GM21360 (cell line): ENCODE measurements at regions not wholly inside any gene's neighbourhood (a gene's known extent, or its start where the extent isn't known, plus 50 kb on each side); places are given as distances from the start of the nearest gene placed in this dataset.

Source experiments
- ATAC-seq: cut with Tn5 transposase; IDR thresholded peaks from one replicate; pipeline ENCODE4 v1.9.1; 2021; ENCODE audit warnings: mild to moderate bottlenecking, moderate library complexity; ENCODE audit not compliant: unreplicated experiment

GRCh38 chr17:5693821-5694220 lies 109.5 kb upstream of the NLRP1 start:
- no peak for ATAC-seq

- ATAC-seq: no peak
These were observed 110.2 kb upstream of the NLRP1 start for GRCh38 chr17:5694551-5694950.

DNA sequence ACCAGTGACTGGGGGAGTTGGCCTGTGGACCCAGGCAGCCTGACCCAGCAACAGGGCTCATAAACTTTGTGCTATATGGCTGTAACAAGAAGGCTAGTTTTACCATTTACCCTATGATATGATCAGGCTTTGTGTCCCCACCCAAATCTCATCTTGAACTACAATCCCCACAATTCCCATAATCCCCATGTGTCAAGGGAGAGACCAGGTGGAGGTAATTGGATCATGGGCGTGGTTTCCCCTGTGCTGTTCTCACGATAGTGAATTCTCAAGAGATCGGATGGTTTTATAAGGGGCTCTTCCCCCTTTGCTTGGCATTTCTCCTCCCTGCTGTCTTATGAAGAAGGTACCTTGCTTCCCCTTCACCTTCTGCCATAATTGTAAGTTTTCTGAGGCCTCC lies 111.2 kb upstream of the NLRP1 start:
- ATAC-seq: no peak

GRCh38 chr17:5698959-5699358 lies 114.7 kb upstream of the NLRP1 start:
- no peak for ATAC-seq

- no peak for ATAC-seq
These were observed 115.5 kb upstream of the NLRP1 start for GRCh38 chr17:5699814-5700213.

- no peak for ATAC-seq
These were observed 116.4 kb upstream of the NLRP1 start for GRCh38 chr17:5700745-5701144.

DNA sequence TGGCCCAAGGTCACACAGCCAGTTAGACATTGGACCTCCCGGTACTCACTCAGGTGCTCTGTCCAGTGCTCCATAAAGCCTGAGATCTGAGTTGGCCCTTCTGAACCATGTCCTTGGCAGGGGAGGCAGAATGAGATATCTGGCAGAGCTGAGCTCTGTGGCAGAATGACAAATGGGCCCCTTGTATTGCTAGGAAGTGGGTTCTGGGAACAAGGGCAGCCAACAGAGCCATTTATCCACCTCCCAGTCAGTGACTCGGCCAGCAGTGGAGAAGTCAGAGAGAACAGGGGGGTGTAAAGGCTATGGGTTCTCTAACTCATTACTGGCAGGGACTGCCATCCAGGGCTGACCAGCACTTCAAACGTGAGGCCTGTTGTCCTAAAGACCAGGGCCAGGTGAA lies 117.1 kb upstream of the NLRP1 start:
- ATAC-seq: no peak

GRCh38 chr17:5702951-5703510 lies 118.7 kb upstream of the NLRP1 start:
- ATAC-seq: no peak

DNA sequence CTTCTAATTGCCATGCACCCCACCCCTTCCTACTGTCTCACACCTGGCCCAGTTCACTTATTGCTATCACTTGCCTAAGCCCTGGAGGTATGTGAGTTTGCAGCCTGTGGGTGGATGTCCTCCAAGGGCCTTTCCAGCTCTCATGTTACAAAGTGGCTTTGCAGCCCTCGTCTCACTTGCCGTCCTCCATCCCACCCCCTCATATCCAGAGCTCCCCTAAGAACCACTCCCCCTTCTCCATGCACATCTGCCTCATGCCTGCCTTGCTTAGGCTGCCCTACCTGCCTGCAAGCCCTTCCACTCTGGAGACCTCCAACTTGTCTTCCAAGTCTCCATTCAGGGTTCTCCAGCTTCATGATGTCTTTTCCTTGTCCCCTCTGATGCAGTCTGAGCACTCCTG lies 119.4 kb upstream of the NLRP1 start:
- ATAC-seq: no peak

- no peak for ATAC-seq
These were observed 121.0 kb upstream of the NLRP1 start for GRCh38 chr17:5705081-5705875.

GRCh38 chr17:5705876-5706576 lies 121.7 kb upstream of the NLRP1 start:
- no peak for ATAC-seq

- ATAC-seq: no peak
These were observed 122.4 kb upstream of the NLRP1 start for GRCh38 chr17:5706577-5707210.

DNA sequence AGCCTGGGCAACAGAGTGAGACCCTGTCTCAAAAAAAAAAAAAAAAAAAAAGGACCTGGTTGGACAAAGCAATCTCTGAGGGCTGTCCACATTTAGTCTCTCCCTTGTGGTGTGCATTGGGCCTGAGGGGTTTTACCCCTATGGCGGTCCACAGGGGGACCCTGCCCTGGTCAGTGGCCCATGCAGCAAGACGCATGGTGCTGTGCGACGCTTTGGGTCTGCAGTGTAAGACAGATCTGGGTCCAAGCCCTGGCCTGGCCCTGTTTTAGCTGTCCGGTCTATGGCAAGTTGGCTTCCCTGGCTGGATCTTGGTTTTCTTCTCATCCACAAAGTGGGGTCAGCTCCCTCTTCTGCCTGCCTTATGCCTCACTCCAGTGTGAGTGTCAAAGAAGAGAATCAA lies 123.2 kb upstream of the NLRP1 start:
- ATAC-seq: no peak

- no peak for ATAC-seq
These were observed 124.0 kb upstream of the NLRP1 start for GRCh38 chr17:5708344-5708743.

GRCh38 chr17:5711344-5711743 lies 127.0 kb upstream of the NLRP1 start:
- no peak for ATAC-seq

DNA sequence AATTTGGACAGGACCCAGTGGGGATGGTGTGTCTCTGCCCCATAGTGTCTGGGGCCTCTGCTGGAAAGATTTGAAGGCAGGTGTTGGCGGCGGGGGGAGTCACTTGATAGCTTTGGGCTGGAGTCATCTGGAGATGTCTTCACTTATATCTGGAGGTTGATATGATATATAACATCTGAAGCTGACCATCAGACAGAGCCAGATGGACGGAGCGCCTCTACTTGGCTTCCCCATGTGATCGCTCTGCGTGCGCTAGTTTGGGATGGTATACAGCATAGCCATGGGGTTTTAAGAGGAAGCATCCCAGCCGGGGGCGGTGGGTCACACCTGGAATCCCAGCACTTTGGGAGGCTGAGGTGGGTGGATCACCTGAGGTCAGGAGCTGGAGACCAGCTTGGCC lies 130.7 kb upstream of the NLRP1 start:
- no peak for ATAC-seq

DNA sequence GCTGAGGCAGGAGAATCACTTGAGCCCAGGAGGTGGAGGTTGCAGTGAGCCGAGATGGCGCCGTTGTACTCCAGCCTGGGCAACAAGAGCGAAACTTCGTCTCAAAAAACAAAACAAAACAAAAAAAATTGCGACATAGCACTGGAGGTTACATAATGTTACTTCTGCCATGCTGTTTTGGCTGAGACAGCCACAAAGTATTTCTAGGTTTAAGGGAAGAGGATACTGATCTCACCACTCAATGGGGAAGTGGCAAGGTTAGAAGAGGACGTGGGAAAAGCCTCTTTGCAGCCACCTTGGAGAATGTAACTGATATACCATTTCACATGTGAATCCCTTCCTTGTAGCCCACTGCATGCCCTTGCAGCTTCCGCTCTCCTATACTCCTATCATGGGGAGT lies 131.2 kb upstream of the NLRP1 start:
- no peak for ATAC-seq

- no peak for ATAC-seq
These were observed 134.4 kb upstream of the NLRP1 start for GRCh38 chr17:5718726-5719125.

DNA sequence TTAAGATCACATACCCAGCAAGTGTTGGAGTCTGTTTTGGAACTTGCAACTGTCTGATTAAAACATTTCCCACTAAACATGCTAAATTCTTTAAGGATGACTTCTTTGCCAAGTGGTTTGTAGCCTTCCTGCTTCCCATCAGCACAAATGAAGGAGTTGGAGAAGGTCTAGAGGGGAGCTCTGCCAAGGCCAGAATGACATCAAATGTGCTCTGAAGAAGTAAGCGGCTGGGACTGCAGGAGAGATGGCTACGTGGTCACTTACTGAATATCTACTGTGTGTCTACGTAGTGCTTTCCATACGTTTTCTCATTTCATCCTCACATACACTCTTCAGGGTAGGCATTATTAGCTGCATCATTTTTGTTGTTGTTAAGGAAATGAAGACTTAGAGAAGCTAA lies 135.7 kb upstream of the NLRP1 start:
- ATAC-seq: no peak

DNA sequence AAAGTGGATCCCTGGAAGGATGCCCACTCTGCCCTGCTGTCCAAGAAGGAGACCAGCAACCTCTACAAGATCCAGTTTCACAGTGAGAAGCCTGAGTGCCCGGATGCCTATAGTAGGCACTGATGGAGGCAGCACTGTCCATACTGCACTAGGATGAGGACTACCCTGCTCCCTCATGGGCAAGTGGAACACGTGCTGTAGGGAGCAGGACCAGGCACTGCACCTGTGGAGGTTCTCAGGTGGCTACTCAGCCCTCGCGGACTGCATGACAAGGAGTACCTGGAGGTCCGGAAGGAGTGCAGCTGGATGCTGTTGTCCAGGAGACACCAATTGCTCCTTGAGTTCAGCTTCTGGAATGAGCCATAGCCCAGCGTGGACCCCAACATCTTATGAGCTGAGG lies 146.1 kb upstream of the NLRP1 start:
- no peak for ATAC-seq

GRCh38 chr17:5740937-5741336 lies 156.6 kb upstream of the NLRP1 start:
- no peak for ATAC-seq

- ATAC-seq: no peak
These were observed 157.5 kb upstream of the NLRP1 start for GRCh38 chr17:5741810-5742209.
